22Rv1 (cell line): ENCODE measurements at regions not wholly inside any gene's neighbourhood (a gene's known extent, or its start where the extent isn't known, plus 50 kb on each side); places are given as distances from the start of the nearest gene placed in this dataset.

Experiments
- H3K27ac ChIP-seq: fragments of 450-650 bp; 2 replicates; pipeline ENCODE4 v1.5.1; 2017
- CTCF ChIP-seq: fragments of 450-650 bp; IDR thresholded peaks from 2 replicates; pipeline ENCODE4 v1.5.1; 2017; ENCODE audit warnings: mild to moderate bottlenecking
- ZFX ChIP-seq: fragments of 450-650 bp; IDR thresholded peaks from 2 replicates; pipeline ENCODE4 v1.6.1; 2017; ENCODE audit warnings: antibody characterized with exemption, borderline replicate concordance

GRCh38 chr3:187447737-187448136 is 79.6 kb downstream of the RTP4 start:
- no peak overlapping the region for H3K27ac ChIP-seq
- TF ChIP-seq CTCF (no peak), ZFX (no peak)

- no peak overlapping the region for H3K27ac ChIP-seq
- TF ChIP-seq ZFX (no peak), CTCF (no peak)
Observed at GRCh38 chr3:187445356-187445755, 77.2 kb downstream of the RTP4 start.

GRCh38 chr3:187434524-187434923 is 66.3 kb downstream of the RTP4 start:
- TF ChIP-seq ZFX (no peak), CTCF (no peak)
- no peak overlapping the region for H3K27ac ChIP-seq

GRCh38 chr3:187430576-187430975 is 62.4 kb downstream of the RTP4 start:
- H3K27ac ChIP-seq: no peak overlapping the region
- TF ChIP-seq ZFX (no peak), CTCF (peak; percentile 54)
